ENCODE measurements at regions not wholly inside any gene's neighbourhood (a gene's known extent, or its start where the extent isn't known, plus 50 kb on each side); places are given as distances from the start of the nearest gene placed in this dataset.
A peak's percentile ranks its signal among the peaks of the same experiment; 100 is the strongest.

DNA sequence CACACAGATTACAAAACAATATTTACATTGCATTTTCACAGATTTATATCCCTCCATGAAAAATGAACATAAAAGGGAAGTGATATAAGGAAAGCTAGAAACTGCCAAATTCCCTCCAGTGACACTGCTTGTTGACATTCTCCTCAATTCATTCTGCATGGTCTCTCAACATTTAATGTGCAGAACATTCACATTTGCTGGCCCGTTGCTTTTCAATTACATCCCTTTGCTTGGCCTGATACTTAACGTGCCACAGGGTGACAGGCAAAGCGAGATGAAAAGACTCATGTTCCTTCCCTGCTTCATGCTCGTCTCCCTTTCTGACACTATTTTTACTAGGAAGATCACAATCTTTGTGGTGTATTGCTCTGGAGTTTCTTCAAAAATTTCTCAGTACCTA is 1019.7 kb upstream of the LRRN3 start:
- Histone ChIP-seq H3K23ac (ENCODE audit: low read length) (no peak overlapping the region), H3K18ac (ENCODE audit: low read length) (no peak overlapping the region), H3K4me2 (ENCODE audit: low read length) (no peak overlapping the region), H4K8ac (ENCODE audit: low read depth, low read length) (no peak overlapping the region), H3K9ac (ENCODE audit: low read length) (no peak overlapping the region), H4K5ac (ENCODE audit: low read length) (no peak overlapping the region), H3K36me3 (ENCODE audit: control insufficient read depth, insufficient read depth, low read length) (no peaks in the 10 kb centered on the region), H2BK120ac (ENCODE audit: low read depth, low read length) (no peak overlapping the region), H3K79me2 (ENCODE audit: control insufficient read depth, insufficient read depth, low read length) (no peaks in the 10 kb centered on the region), H3K4me1 (ENCODE audit: control insufficient read depth, low read depth, low read length) (no peaks in the 10 kb centered on the region), H3K56ac (ENCODE audit: low read length) (no peak overlapping the region), H3K27ac (ENCODE audit: low read depth, low read length) (no peak overlapping the region), H3K4me3 (ENCODE audit: low read length) (no peak overlapping the region), H2AK5ac (ENCODE audit: low read length) (no peak overlapping the region), H3K27me3 (ENCODE audit: insufficient read depth, low read length, poor library complexity) (no peaks in the 10 kb centered on the region), H2BK15ac (replicated peaks; ENCODE audit: low read depth) (no peak overlapping the region), H3K79me1 (ENCODE audit: low read length) (no peaks in the 10 kb centered on the region), H3K4ac (ENCODE audit: low read depth, low read length) (no peak overlapping the region), H2BK5ac (ENCODE audit: low read length) (no peak overlapping the region)
- DNase-seq = no peak
- WGBS (ENCODE audit: extremely low coverage, insufficient coverage, low lambda C conversion rate) = no CpG with 5 or more reads among the region's 4 CpGs

DNA sequence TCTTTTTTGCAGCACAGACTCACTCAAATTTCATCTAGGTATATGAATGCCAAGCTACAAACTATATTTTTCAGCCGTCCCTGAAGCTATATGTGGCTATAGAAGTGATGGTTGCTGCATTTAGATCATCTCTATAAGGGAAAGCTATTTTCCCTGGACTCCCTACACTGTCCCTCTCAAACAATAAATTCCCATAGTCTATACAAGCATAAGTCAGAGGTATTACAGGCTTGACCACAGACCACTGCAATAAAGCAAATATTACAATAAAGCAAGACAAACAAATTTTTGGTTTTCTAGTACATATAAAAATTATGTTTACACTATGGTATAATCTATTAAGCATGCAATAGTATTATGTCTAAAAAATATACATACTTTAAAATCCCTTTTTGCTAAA is 1015.5 kb upstream of the LRRN3 start:
- Histone ChIP-seq H3K4me3 (ENCODE audit: low read length) (no peak overlapping the region), H3K18ac (ENCODE audit: low read length) (no peak overlapping the region), H2BK15ac (replicated peaks; ENCODE audit: low read depth) (no peak overlapping the region), H2BK5ac (ENCODE audit: low read length) (no peak overlapping the region), H3K4me2 (ENCODE audit: low read length) (no peak overlapping the region), H3K79me2 (ENCODE audit: control insufficient read depth, insufficient read depth, low read length) (no peaks in the 10 kb centered on the region), H3K79me1 (ENCODE audit: low read length) (no peaks in the 10 kb centered on the region), H2BK120ac (ENCODE audit: low read depth, low read length) (no peak overlapping the region), H3K9ac (ENCODE audit: low read length) (no peak overlapping the region), H3K56ac (ENCODE audit: low read length) (no peak overlapping the region), H3K27ac (ENCODE audit: low read depth, low read length) (no peak overlapping the region), H3K36me3 (ENCODE audit: control insufficient read depth, insufficient read depth, low read length) (no peaks in the 10 kb centered on the region), H2AK5ac (ENCODE audit: low read length) (no peak overlapping the region), H4K8ac (ENCODE audit: low read depth, low read length) (no peak overlapping the region), H3K4ac (ENCODE audit: low read depth, low read length) (no peak overlapping the region), H3K23ac (ENCODE audit: low read length) (no peak overlapping the region), H3K4me1 (ENCODE audit: control insufficient read depth, low read depth, low read length) (no peaks in the 10 kb centered on the region), H3K27me3 (ENCODE audit: insufficient read depth, low read length, poor library complexity) (no peaks in the 10 kb centered on the region), H4K5ac (ENCODE audit: low read length) (no peak overlapping the region)
- no CpG with 5 or more reads among the region's 1 CpG for WGBS (ENCODE audit: extremely low coverage, insufficient coverage, low lambda C conversion rate)
- no peak for DNase-seq

DNA sequence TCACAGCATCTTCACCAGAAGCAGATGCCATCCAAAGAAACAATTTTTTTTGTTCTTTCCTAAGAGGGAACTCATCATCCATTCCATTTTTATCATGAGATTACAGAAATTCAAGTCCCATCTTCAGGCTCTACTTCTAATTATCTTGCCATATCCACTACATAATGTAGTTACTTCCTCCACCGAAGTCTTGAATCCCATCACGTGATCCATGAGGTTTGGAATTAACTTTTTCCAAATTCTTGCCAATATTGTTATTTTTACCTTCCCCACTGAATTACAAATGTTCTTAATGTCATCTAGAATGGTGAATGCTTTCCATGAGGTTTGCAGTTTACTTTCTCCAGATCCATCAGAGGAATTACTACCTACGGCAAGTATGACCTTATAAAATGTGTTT is 1014.7 kb upstream of the LRRN3 start:
- H3K79me1 ChIP-seq (ENCODE audit: low read length) = no peaks in the 10 kb centered on the region
- H4K5ac ChIP-seq (ENCODE audit: low read length) = no peak overlapping the region
- no peak overlapping the region for H2BK120ac ChIP-seq (ENCODE audit: low read depth, low read length)
- H3K18ac ChIP-seq (ENCODE audit: low read length) = no peak overlapping the region
- no peak overlapping the region for H3K4me3 ChIP-seq (ENCODE audit: low read length)
- H3K79me2 ChIP-seq (ENCODE audit: control insufficient read depth, insufficient read depth, low read length) = no peaks in the 10 kb centered on the region
- no peak overlapping the region for H3K9ac ChIP-seq (ENCODE audit: low read length)
- H3K4me2 ChIP-seq (ENCODE audit: low read length) = no peak overlapping the region
- H4K8ac ChIP-seq (ENCODE audit: low read depth, low read length) = no peak overlapping the region
- no peak overlapping the region for H2BK15ac ChIP-seq (replicated peaks; ENCODE audit: low read depth)
- no peak overlapping the region for H3K27ac ChIP-seq (ENCODE audit: low read depth, low read length)
- H3K23ac ChIP-seq (ENCODE audit: low read length) = no peak overlapping the region
- no peaks in the 10 kb centered on the region for H3K27me3 ChIP-seq (ENCODE audit: insufficient read depth, low read length, poor library complexity)
- H3K4me1 ChIP-seq (ENCODE audit: control insufficient read depth, low read depth, low read length) = no peaks in the 10 kb centered on the region
- H3K36me3 ChIP-seq (ENCODE audit: control insufficient read depth, insufficient read depth, low read length) = no peaks in the 10 kb centered on the region
- H2AK5ac ChIP-seq (ENCODE audit: low read length) = no peak overlapping the region
- no peak for DNase-seq
- no CpG with 5 or more reads among the region's 3 CpGs for WGBS (ENCODE audit: extremely low coverage, insufficient coverage, low lambda C conversion rate)
- no peak overlapping the region for H3K4ac ChIP-seq (ENCODE audit: low read depth, low read length)
- no peak overlapping the region for H2BK5ac ChIP-seq (ENCODE audit: low read length)
- no peak overlapping the region for H3K56ac ChIP-seq (ENCODE audit: low read length)

DNA sequence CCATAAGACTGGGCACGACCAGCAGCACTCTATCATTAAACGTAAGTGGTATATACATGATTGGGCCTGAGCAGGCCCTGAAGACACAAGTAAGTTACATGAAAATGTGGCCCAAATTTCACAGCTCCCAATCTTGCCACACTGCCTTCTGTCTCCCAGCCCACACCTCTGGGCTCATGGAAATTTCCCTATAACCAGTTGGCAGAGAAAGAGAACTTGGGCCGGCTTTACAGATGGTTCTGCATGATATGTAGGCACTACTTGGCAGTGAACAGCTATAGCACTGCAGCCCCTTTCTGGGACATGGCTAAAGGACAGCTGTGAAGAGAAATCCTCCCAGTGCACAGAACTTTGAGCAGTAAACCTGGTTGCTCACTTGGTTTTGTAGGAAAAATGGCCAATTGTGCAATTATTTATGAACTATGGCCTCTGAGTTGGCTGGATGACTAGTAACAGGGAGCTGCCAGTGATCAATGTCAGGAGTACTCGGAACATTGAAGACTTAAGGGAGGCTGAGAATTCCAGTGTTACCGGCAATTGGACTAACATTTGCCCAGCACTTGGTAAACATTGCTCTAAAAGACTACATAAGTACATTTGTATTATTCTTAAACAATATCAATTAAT is 1006.6 kb upstream of the LRRN3 start:
- H3K56ac ChIP-seq (ENCODE audit: low read length) = no peak overlapping the region
- no peak overlapping the region for H2BK5ac ChIP-seq (ENCODE audit: low read length)
- no peak overlapping the region for H4K5ac ChIP-seq (ENCODE audit: low read length)
- H2AK5ac ChIP-seq (ENCODE audit: low read length) = no peak overlapping the region
- H3K4me2 ChIP-seq (ENCODE audit: low read length) = no peak overlapping the region
- no peak for DNase-seq
- H3K4me1 ChIP-seq (ENCODE audit: control insufficient read depth, low read depth, low read length) = no peaks in the 10 kb centered on the region
- H3K4ac ChIP-seq (ENCODE audit: low read depth, low read length) = no peak overlapping the region
- no CpG with 5 or more reads among the region's 5 CpGs for WGBS (ENCODE audit: extremely low coverage, insufficient coverage, low lambda C conversion rate)
- no peak overlapping the region for H3K4me3 ChIP-seq (ENCODE audit: low read length)
- no peak overlapping the region for H3K23ac ChIP-seq (ENCODE audit: low read length)
- H3K27ac ChIP-seq (ENCODE audit: low read depth, low read length) = no peak overlapping the region
- H3K18ac ChIP-seq (ENCODE audit: low read length) = no peak overlapping the region
- no peaks in the 10 kb centered on the region for H3K79me1 ChIP-seq (ENCODE audit: low read length)
- H3K36me3 ChIP-seq (ENCODE audit: control insufficient read depth, insufficient read depth, low read length) = no peaks in the 10 kb centered on the region
- H3K79me2 ChIP-seq (ENCODE audit: control insufficient read depth, insufficient read depth, low read length) = no peaks in the 10 kb centered on the region
- H2BK15ac ChIP-seq (replicated peaks; ENCODE audit: low read depth) = no peak overlapping the region
- H2BK120ac ChIP-seq (ENCODE audit: low read depth, low read length) = no peak overlapping the region
- H3K9ac ChIP-seq (ENCODE audit: low read length) = no peak overlapping the region
- no peaks in the 10 kb centered on the region for H3K27me3 ChIP-seq (ENCODE audit: insufficient read depth, low read length, poor library complexity)
- no peak overlapping the region for H4K8ac ChIP-seq (ENCODE audit: low read depth, low read length)

DNA sequence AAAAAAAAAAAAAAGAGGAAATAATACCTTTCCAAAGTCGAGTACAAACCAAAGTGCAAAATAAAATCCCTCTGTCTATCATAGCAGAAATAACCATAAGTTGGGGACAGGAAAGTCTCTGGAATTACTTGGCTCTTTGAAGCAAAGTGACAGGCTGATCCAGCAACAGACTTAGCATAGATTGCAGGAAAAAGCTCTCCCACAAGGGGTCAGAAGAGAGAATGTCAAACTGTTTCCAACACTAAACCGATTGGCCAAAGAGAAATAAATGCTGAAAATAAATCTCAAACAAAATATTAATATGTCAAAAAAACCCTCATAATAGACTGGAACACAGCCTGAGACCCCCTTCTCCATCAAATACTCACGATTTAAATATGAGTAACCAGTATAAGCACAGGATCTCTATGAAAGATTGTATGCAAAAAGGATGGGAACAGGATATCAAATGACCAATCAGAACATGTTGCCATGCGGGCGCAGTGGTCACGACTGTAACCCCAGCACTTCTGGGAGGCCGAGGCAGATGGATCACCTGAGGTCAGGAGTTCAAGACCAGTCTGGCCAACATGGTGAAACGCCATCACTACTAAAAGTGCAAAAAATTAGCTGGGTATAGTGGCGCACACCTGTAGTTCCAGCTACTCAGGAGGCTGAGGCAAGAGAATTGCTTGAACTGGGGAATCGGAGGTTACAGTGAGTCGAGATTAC is 1000.7 kb upstream of the LRRN3 start:
- Histone ChIP-seq H2BK120ac (ENCODE audit: low read depth, low read length) (no peak overlapping the region), H4K8ac (ENCODE audit: low read depth, low read length) (no peak overlapping the region), H3K4ac (ENCODE audit: low read depth, low read length) (no peak overlapping the region), H2BK5ac (ENCODE audit: low read length) (no peak overlapping the region), H3K27ac (ENCODE audit: low read depth, low read length) (no peak overlapping the region), H3K23ac (ENCODE audit: low read length) (no peak overlapping the region), H3K79me1 (ENCODE audit: low read length) (no peaks in the 10 kb centered on the region), H2BK15ac (replicated peaks; ENCODE audit: low read depth) (no peak overlapping the region), H3K4me3 (ENCODE audit: low read length) (no peak overlapping the region), H3K56ac (ENCODE audit: low read length) (no peak overlapping the region), H3K36me3 (ENCODE audit: control insufficient read depth, insufficient read depth, low read length) (no peaks in the 10 kb centered on the region), H3K4me1 (ENCODE audit: control insufficient read depth, low read depth, low read length) (no peaks in the 10 kb centered on the region), H3K9ac (ENCODE audit: low read length) (no peak overlapping the region), H3K4me2 (ENCODE audit: low read length) (no peak overlapping the region), H3K79me2 (ENCODE audit: control insufficient read depth, insufficient read depth, low read length) (no peaks in the 10 kb centered on the region), H2AK5ac (ENCODE audit: low read length) (no peak overlapping the region), H3K18ac (ENCODE audit: low read length) (no peak overlapping the region), H3K27me3 (ENCODE audit: insufficient read depth, low read length, poor library complexity) (no peaks in the 10 kb centered on the region), H4K5ac (ENCODE audit: low read length) (no peak overlapping the region)
- DNase-seq = peak; percentile 42
- WGBS (ENCODE audit: extremely low coverage, insufficient coverage, low lambda C conversion rate) = no CpG with 5 or more reads among the region's 11 CpGs

Data from mesendoderm (in vitro differentiated cells).